Ascending aorta (tissue), 2 donors: ENCODE measurements at regions not wholly inside any gene's neighbourhood (a gene's known extent, or its start where the extent isn't known, plus 50 kb on each side); places are given as distances from the start of the nearest gene placed in this dataset.

ENCODE experiments used
- DNase-seq, 2 donors: peaks; one replicate each; pipeline ENCODE4 v3.0.0-alpha.2; 2019; ENCODE audit warnings: low spot score in 2 of 2
- H3K27ac ChIP-seq, 2 donors: fragments of 200-600 bp; sonication (generic); one replicate each; pipeline ENCODE4 v1.5.1; 2016 to 2017; ENCODE audit warnings: mild to moderate bottlenecking in 1 of 2
- H3K27me3 ChIP-seq: fragments of 200-600 bp; sonication (generic); one replicate; pipeline ENCODE4 v1.5.1; 2017
- H3K36me3 ChIP-seq, 2 donors: fragments of 200-600 bp; sonication (generic); one replicate each; pipeline ENCODE4 v1.5.1; 2016
- H3K4me1 ChIP-seq, 2 donors: fragments of 200-600 bp; sonication (generic); one replicate each; pipeline ENCODE4 v1.5.1; 2016 to 2017; ENCODE audit warnings: mild to moderate bottlenecking in 1 of 2
- H3K4me3 ChIP-seq, 2 donors: fragments of 200-600 bp; sonication (generic); one replicate each; pipeline ENCODE4 v1.5.1; 2016 to 2017; ENCODE audit warnings: mild to moderate bottlenecking in 1 of 2
- H3K9me3 ChIP-seq, 2 donors: fragments of 200-600 bp; sonication (generic); one replicate each; pipeline ENCODE4 v1.5.1; 2016
- intact Hi-C: fragments of 100-400 bp; cut with DNase I; formaldehyde crosslinking; loops from one replicate; pipeline ENCODE4 v1.15.1; 2023
- TF ChIP-seq, protein P1 (sequence below), 3 experiments: fragments of 200-600 bp in 2 of 3; fragments of 450-650 bp in 1 of 3; sonication (generic) in 2 of 3; IDR thresholded peaks; one replicate each; pipeline ENCODE4 v1.5.1; 2016 to 2019; ENCODE audit warnings: antibody characterized with exemption in 3 of 3, mild to moderate bottlenecking in 1 of 3, moderate library complexity in 1 of 3

DNA sequence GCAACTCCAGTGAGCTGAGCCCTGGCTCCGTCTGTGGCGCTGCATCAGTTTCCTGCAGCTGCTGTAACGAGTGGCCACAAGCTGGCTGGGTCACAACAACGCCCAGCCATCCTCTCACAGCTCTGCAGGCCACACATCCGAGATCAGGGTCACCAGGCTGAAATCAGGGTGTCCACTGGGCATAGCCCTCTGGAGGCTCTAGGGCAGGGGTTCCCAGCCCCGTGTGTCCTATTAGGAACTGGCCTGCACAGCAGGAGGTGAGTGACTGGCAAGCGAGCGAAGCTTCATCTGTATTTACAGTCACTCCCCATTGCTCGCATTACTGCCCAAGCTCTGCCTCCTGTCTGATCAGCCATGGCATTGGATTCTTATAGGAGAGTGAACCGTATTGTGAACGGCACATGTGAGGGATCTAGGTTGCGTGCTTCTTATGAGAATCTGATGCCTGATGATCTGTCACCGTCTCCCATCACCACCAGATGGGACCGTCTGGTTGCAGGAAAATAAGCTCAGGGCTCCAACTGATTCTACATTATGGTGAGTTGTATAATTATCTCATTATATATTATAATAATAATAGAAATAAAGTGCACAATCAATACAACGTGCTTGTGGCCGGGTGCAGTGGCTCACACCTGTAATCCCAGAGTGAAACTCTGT lies 176.5 kb downstream of the SEC14L1 start:
- Histone ChIP-seq H3K36me3 (no peaks in the 10 kb centered on the region), H3K27ac (peak overlapping the region; percentile 71 to 80), H3K4me1 (peaks cover 17 to 55% of the 10 kb centered on the region in 2 donors), H3K4me3 (no peak overlapping the region), H3K9me3 (no peaks in the 10 kb centered on the region), H3K27me3 (no peaks in the 10 kb centered on the region)
- intact Hi-C loops = loop anchor here (5.0 kb wide), 1 partner anchor 515 kb away; no protein-coding TSS in a partner anchor
- TF ChIP-seq, protein P1, sequence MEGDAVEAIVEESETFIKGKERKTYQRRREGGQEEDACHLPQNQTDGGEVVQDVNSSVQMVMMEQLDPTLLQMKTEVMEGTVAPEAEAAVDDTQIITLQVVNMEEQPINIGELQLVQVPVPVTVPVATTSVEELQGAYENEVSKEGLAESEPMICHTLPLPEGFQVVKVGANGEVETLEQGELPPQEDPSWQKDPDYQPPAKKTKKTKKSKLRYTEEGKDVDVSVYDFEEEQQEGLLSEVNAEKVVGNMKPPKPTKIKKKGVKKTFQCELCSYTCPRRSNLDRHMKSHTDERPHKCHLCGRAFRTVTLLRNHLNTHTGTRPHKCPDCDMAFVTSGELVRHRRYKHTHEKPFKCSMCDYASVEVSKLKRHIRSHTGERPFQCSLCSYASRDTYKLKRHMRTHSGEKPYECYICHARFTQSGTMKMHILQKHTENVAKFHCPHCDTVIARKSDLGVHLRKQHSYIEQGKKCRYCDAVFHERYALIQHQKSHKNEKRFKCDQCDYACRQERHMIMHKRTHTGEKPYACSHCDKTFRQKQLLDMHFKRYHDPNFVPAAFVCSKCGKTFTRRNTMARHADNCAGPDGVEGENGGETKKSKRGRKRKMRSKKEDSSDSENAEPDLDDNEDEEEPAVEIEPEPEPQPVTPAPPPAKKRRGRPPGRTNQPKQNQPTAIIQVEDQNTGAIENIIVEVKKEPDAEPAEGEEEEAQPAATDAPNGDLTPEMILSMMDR (IDR thresholded peaks at IDR 0.05) = no peak
- DNase-seq = no peak

DNA sequence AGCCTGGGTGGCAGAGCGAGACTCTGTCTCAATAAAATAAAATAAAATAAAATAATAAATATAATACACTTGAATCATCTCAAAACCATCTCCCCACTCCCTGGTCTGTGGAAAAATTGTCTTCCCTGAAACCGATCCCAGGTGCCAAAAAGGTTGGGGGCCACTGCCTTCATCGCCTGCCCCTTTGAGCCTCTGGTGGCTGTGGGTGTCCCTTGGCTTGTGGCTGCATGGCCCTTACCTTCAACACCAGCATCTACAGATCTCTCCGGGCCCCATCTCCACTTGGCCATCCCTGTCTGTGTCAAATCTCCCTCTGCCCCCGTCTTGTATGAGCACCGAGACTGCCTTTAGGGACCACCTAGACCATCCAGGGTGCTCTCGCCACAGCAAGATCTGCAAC lies 177.3 kb downstream of the SEC14L1 start:
- no peaks in the 10 kb centered on the region for H3K9me3 ChIP-seq
- no peak overlapping the region for H3K4me3 ChIP-seq
- H3K36me3 ChIP-seq = no peaks in the 10 kb centered on the region
- no peak overlapping the region for H3K27ac ChIP-seq
- peaks cover 24 to 60% of the 10 kb centered on the region in 2 donors for H3K4me1 ChIP-seq
- intact Hi-C loops = loop anchor here (2.0 to 5.0 kb wide), 2 partner anchors 31 to 514 kb away; no protein-coding TSS in a partner anchor
- H3K27me3 ChIP-seq = no peaks in the 10 kb centered on the region
- TF ChIP-seq, protein P1 (IDR thresholded peaks at IDR 0.05) = no peak
- no peak for DNase-seq

DNA sequence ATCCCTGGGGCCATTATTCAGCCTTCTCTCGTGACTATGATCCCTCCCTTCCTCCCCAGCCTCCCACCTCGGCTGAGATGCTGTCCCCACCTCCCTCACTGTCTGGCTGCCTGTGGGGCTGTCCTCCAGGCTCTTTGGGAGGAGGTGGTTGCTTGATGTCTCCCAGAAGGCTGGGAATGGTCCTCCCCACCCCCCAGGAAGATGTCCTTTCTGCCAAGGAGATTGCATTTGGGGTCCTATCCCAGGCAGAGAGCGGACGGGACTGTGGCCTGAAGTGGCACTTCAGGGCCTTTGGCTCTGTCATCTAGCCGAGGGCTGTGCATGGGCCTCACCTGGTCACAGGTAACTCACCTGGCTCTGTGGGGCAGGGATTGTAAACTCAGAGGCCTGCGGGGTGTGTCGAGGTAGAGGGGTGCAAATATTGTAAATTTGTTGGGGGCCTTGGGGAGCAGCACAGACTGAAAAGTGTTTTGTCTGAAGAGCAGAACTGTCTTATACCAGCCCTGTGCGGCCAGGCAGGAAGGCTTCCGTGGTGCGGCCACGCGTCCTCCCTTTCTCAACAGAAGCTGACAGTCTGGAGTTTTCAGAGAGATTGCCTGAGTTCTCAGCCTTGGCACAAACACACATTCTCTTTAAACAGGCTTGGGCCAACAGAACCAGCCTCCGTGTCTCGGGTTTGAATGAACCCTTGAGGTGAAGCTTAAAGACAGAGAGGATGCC lies 177.9 kb downstream of the SEC14L1 start:
- Histone ChIP-seq H3K4me1 (peaks cover 28 to 59% of the 10 kb centered on the region in 2 donors), H3K9me3 (no peaks in the 10 kb centered on the region), H3K27ac (peak overlapping the region; percentile 92 to 98), H3K36me3 (no peaks in the 10 kb centered on the region), H3K4me3 (peak overlapping the region in 1 of 2 donors; percentile 64), H3K27me3 (no peaks in the 10 kb centered on the region)
- TF ChIP-seq, protein P1 (IDR thresholded peaks at IDR 0.05) = no peak
- intact Hi-C loops = loop anchor here (2.0 to 5.0 kb wide), 2 partner anchors 32 to 514 kb away; no protein-coding TSS in a partner anchor
- DNase-seq = no peak

DNA sequence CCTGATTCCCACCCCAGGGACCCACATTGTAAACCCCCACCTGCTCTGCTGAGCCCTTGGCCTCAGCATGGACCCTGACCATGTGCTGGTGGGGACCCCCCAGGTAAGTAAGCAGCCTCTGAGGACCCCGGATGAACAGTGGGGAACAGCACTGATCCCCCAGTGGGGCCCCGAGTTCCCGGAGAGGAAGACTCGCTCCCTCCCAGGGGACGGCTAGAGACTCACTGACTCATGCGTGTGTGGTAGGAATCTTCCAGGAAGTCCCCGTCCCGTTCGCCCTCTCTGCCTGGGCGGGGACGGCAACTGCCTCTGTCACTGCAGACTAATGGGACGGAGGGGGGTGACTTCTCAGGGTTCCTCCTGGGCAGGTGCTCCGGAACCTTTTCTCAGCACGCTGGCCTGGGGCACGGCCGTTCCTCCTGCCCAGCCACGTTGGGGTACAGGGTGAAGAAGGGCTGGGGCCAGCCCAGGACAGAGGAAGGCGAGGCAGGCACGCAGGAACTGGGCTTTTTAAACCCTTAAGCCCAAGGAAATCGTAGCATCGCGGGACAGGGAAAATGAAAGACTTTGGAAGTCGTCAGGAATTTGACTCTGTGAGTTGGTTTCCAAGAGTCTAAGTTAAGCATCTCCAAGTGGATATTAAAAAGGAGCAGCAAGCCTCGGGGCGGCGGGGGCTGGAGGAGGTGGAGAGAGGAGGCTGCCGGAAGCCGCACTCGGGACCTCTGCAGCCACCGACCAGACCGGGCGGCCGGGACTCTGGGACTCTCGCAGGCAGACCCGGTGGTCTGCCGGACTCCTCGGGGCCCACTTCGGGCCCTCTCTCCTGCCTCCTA lies 178.7 kb downstream of the SEC14L1 start:
- Histone ChIP-seq H3K27ac (peak overlapping the region; percentile 92 to 98), H3K4me1 (peaks cover 34 to 59% of the 10 kb centered on the region in 2 donors), H3K36me3 (no peaks in the 10 kb centered on the region), H3K27me3 (no peaks in the 10 kb centered on the region), H3K4me3 (peak overlapping the region; percentile 59 to 64), H3K9me3 (no peaks in the 10 kb centered on the region)
- peak; percentile 75 to 97 for DNase-seq
- TF ChIP-seq, protein P1 (IDR thresholded peaks at IDR 0.05) = no peak
- intact Hi-C loops = loop anchor here (2.0 to 10.0 kb wide), 8 partner anchors 33 to 855 kb away; partner anchors contain the start of genes SEC14L1 and TNRC6C

DNA sequence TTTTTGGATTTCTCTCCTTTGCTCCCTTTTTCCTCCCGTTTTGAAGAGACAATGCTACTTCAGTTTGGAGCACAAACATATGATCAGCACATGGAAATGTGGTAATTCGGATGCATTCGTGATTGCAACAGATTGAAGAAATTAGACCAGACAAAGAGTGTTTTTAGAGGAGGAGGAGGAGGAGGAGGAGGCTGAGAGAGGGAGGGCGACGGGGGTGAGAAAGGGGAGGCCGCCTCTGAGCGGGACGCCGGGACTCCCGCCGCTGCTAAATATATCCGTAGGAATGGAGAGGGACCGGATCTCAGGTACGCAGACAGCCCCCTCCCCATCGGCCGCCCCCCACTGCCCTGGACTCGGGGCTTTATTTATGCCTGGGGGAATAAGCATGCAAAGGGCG lies 179.3 kb downstream of the SEC14L1 start:
- Histone ChIP-seq H3K4me3 (peak overlapping the region; percentile 59 to 64), H3K27me3 (no peaks in the 10 kb centered on the region), H3K27ac (peak overlapping the region; percentile 92 to 98), H3K4me1 (peaks cover 34 to 58% of the 10 kb centered on the region in 2 donors), H3K36me3 (no peaks in the 10 kb centered on the region), H3K9me3 (no peaks in the 10 kb centered on the region)
- no peak for DNase-seq
- intact Hi-C loops = loop anchor here (2.0 to 10.0 kb wide), 6 partner anchors 157 to 855 kb away; partner anchors contain the start of genes SEC14L1 and TNRC6C
- TF ChIP-seq, protein P1 (IDR thresholded peaks at IDR 0.05) = no peak
